ENCODE measurements at regions not wholly inside any gene's neighbourhood (a gene's known extent, or its start where the extent isn't known, plus 50 kb on each side); places are given as distances from the start of the nearest gene placed in this dataset.

DNA sequence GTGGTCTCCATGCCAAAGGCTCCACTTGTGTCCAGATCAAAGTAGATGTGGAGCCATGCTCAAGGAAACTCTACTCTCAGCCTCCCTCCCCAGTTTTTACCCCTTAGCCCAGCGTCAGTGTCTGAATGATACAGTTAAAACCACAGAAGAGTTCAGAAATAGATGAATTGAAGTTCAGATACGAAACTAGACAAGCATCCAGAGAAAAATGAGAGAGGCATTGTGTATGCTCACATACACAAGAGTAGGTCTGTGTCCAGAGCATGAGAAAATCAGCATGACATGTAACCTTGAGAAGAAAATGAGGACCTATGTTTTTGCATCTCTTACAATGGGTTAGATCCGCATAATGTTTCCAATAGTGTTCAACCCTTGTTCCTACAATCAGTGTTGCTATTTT, 612.8 kb upstream of the PKDCC start:
- no peak for TF ChIP-seq SPI1 (IDR thresholded peaks at IDR 0.05; ENCODE audit: low read depth, low read length)
- no peak for TF ChIP-seq TAF1 (IDR thresholded peaks at IDR 0.05; ENCODE audit: low read depth, low read length)
- no peak for TF ChIP-seq POLR2A (IDR thresholded peaks at IDR 0.05; ENCODE audit: low read depth, low read length)
- no peak for TF ChIP-seq POLR2AphosphoS5 (IDR thresholded peaks at IDR 0.05; ENCODE audit: low read depth, low read length)
- no peak for TF ChIP-seq PAX5 (IDR thresholded peaks at IDR 0.05; ENCODE audit: insufficient read depth, low read length, severe bottlenecking)
